Head of caudate nucleus (tissue), 42 donors: ENCODE measurements at regions not wholly inside any gene's neighbourhood (a gene's known extent, or its start where the extent isn't known, plus 50 kb on each side); places are given as distances from the start of the nearest gene placed in this dataset.
"Not testable (repeated sequence)": the region's sequence is repeated elsewhere in the genome, so short reads cannot be mapped to it uniquely, and the experiment has no call there.

Experiments
- DNase-seq, 42 donors: peaks; one replicate each; pipeline versions ENCODE4 v3.0.0 to v3.0.0-alpha.2; 2020 to 2021; ENCODE audit warnings: mixed read lengths in 7 of 42
- intact Hi-C: fragments of 100-400 bp; cut with DNase I; formaldehyde crosslinking; loops from one replicate; pipeline ENCODE4 v1.15.0; 2022

- intact Hi-C loops, result loop anchor here (5.0 to 10.0 kb wide), 2 partner anchors 159 to 651 kb away; no protein-coding TSS in a partner anchor
- no peak for DNase-seq
Measured at GRCh38 chr6:134823710-134824034, 126.2 kb downstream of the ALDH8A1 start.

GRCh38 chr6:134822920-134823709 is 126.8 kb downstream of the ALDH8A1 start:
- intact Hi-C loops, result loop anchor here (5.0 to 10.0 kb wide), 2 partner anchors 158 to 651 kb away; no protein-coding TSS in a partner anchor
- DNase-seq, result peak in 39 of 42 donors; percentile 7 to 86 (median 48)

DNA sequence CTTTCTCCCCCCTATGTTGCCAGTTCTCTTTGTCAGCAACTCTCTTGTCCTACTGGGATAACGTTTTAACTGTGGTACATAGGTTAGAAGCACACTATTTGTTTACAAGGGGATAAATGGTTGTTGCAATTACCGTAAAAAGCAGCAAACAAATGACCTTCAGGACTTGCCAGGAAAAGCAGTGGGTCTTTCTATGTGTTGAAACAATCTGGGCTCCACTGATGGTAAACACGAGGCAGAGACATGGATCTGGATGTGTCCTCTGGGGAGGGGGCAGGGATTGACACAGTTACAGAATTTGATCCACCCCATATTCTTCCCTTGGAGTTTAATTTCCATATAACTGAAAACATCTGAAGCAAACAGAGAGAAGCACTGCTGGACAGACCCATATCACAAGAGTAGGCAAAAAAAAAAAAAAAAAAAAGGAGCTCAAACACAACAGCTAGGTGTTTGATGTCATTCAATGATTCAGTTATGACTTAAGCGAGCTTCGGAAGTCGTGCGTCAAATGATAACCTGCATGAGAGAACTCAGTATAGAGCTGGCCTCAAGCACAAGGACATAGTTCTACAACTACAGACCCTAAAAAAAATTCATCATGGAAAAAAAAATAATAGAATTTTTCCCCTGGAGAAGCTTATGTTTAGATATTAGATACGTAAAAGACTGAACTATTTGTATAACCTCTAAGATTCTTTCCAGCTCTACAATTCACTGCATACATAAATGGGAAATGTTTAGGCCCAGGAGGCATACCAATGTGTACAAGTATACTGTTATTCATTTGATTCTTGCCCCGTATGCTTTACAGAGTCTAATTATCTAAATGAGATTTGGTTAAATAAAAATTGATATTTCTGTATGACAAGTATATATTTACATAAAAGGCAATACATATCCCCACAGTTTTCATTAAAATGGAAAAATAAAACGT is 127.7 kb downstream of the ALDH8A1 start:
- intact Hi-C loops, result loop anchor here (5.0 to 10.0 kb wide), 2 partner anchors 157 to 650 kb away; no protein-coding TSS in a partner anchor

GRCh38 chr6:134821397-134821796 is 128.5 kb downstream of the ALDH8A1 start:
- no peak for DNase-seq

More for the DNA sequence above, 127.7 kb downstream of the ALDH8A1 start:
- DNase-seq, result no peak

DNA sequence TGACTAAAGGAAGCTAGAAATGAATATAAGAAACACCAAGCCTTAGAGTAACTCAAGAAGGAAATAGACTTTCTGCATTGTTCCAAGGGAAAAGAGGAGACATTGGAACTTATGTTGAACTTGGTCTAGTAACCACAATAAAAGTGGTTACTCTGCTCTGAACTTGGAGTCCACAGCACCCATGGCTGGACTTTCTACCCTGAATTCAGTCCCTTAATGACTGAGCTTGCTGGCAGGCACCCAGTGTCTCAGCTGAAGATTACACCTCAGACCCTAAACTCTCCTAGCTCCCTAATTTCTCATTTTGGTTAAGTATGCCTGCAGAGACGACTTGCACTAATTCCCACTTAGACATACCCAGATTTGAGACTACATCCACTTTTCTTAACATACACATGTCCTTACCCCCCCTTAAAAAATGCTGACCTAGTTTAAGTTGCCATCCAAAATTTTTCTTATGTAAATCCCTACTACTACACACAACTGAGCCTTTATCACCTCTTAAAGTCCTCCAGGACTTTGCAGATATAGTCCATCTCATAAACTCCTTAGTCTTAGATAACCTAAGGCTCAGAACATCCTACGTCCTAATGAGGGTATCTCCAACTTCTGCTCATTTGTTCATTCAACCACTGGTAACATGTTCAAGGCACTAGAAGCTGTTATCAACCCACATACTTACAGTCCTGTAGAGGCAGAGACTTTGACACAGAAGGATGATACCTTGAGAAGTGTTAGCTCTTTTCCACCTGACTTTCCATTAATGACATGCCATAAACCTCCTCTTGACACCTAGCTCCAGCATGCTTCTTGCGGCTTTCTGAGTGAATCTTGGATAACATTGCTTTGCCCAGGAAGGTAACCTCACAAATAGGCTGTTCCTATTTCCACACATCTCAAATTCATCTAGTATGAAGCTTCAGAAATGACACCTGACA is 129.8 kb downstream of the ALDH8A1 start:
- intact Hi-C loops, result loop anchor here (5.0 to 10.0 kb wide), 2 partner anchors 155 to 648 kb away; no protein-coding TSS in a partner anchor
- DNase-seq, result no peak

More at GRCh38 chr6:134821397-134821796, 128.5 kb downstream of the ALDH8A1 start:
- intact Hi-C loops, result loop anchor here (5.0 to 10.0 kb wide), 2 partner anchors 157 to 649 kb away; no protein-coding TSS in a partner anchor

- intact Hi-C loops, result no loop called here
- no peak for DNase-seq
Measured at GRCh38 chr6:134819236-134819635, 130.7 kb downstream of the ALDH8A1 start.

DNA sequence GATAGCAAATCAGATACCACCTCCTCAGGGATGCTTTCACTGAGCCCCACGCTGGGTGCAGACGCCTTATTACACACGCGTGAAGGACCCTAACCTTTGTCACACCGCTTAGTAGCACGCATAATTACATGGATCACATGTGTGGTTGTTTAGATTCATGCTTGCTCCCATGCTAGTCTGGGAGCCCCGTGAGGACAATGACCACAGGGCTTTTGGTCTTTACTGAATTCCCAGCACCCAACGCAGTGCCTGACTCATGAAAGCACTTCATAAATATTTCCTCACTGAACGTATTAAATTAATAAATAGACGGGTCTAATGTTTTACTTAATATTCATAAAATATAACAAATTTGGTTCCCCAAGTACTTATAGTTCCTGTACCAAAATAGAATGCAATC is 132.5 kb downstream of the ALDH8A1 start:
- intact Hi-C loops, result no loop called here

GRCh38 chr6:134816780-134817179 is 133.1 kb downstream of the ALDH8A1 start:
- no peak for DNase-seq

More for the DNA sequence above, 132.5 kb downstream of the ALDH8A1 start:
- DNase-seq, result no peak

GRCh38 chr6:134816300-134816699 is 133.6 kb downstream of the ALDH8A1 start:
- intact Hi-C loops, result no loop called here
- DNase-seq, result no peak

More at GRCh38 chr6:134816780-134817179, 133.1 kb downstream of the ALDH8A1 start:
- intact Hi-C loops, result no loop called here

GRCh38 chr6:134814076-134814695 is 135.7 kb downstream of the ALDH8A1 start:
- intact Hi-C loops, result no loop called here
- DNase-seq, result no peak

- intact Hi-C loops, result no loop called here
- no peak for DNase-seq
Measured at GRCh38 chr6:134813146-134813545, 136.8 kb downstream of the ALDH8A1 start.

DNA sequence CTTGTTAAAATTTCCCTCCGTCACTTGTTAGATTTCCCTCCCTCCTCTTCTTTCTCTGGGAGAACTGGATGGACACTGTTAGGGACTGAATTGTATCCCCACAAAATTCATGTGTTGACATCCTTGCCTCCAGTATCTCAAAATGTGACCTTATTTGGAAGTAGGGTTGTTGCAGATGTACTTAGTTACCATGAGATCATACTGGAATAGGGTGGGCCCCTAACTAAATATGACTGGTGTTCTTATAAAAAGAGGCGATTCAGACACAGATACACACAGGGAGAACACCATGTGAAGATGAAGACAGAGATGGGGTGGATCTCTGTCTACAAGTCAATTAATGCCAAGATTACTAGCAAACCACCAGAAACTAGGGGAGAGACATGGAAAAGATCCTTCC is 139.5 kb downstream of the ALDH8A1 start:
- no peak for DNase-seq
- intact Hi-C loops, result no loop called here

- intact Hi-C loops, result no loop called here
- DNase-seq, result no peak
Measured at GRCh38 chr6:134809130-134809529, 140.8 kb downstream of the ALDH8A1 start.

GRCh38 chr6:134806180-134806798 is 143.6 kb downstream of the ALDH8A1 start:
- intact Hi-C loops, result no loop called here
- DNase-seq, result no peak

GRCh38 chr6:134805168-134805567 is 144.7 kb downstream of the ALDH8A1 start:
- intact Hi-C loops, result no loop called here
- no peak for DNase-seq

GRCh38 chr6:134804311-134804710 is 145.6 kb downstream of the ALDH8A1 start:
- DNase-seq, result not testable (repeated sequence)

DNA sequence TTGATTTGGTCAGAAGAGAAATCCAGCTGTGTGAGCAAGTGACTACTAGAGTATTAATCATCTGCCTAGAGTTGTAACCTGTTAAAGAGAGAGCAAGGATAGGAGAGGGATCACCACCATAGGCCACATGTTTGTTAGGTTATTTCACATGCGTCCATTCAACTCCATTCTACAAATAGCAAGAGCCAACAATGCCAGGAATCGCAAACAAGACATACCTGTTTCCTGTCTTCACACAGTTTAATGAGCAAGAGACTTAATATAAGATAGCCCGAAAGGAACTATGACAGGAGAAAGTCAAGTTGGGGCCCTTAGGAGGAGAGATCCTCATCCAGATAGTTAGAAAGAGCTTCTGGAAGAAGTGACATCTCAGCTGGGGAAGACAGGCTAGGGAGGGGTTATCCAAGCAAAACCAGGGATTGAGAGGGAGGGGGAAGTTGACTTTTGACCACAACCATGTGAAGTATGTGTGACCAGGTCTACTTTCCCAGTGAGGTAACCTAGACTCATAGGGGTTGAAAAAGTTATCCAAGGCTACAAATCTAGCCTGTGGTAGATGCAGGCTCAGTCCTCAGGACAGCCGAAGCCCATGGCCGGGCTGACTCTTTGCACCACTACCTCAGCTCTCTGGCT is 147.4 kb downstream of the ALDH8A1 start:
- intact Hi-C loops, result no loop called here
- no peak for DNase-seq

More at GRCh38 chr6:134804311-134804710, 145.6 kb downstream of the ALDH8A1 start:
- intact Hi-C loops, result not testable (repeated sequence)
